SK-N-SH (cell line): ENCODE measurements at regions not wholly inside any gene's neighbourhood (a gene's known extent, or its start where the extent isn't known, plus 50 kb on each side); places are given as distances from the start of the nearest gene placed in this dataset.
A peak's percentile ranks its signal among the peaks of the same experiment; 100 is the strongest.

Experiments used
- CTCF ChIA-PET: fragments of 300-600, 350-600 bp; formaldehyde crosslinking; extraction: SDS; loops from one replicate; lab custom pipeline; 2021; lab: Yijun Ruan, JAX
- POLR2A ChIA-PET: fragments of 350-600 bp; sonication (Branson Sonifier 250); formaldehyde crosslinking; extraction: SDS; loops from one replicate; lab custom pipeline; 2020; ENCODE audit warnings: antibody characterized with exemption, inconsistent platforms; lab: Yijun Ruan, JAX
- DNase-seq: peaks from one replicate; pipeline ENCODE4 v3.0.0; 2012
- H2AFZ ChIP-seq: fragments of 200-600 bp; sonication (generic); 2 replicates; pipeline ENCODE4 v1.8.1; 2016; ENCODE audit warnings: antibody characterized with exemption, mild to moderate bottlenecking, low read depth
- H3F3A ChIP-seq: fragments of 200-600 bp; sonication (generic); replicated peaks from 2 replicates; pipeline ENCODE3; 2016; ENCODE audit warnings: antibody characterized with exemption, mild to moderate bottlenecking; ENCODE audit not compliant: insufficient read depth
- H3K27ac ChIP-seq, 2 experiments: fragments of 200-500 bp in 1 of 2; fragments of 200-600 bp in 1 of 2; sonication (Bioruptor generic) in 1 of 2; sonication (generic), shearing (Covaris generic) in 1 of 2; 2 replicates each; pipeline versions ENCODE4 v1.5.1 to v1.6.1; 2014 to 2016; ENCODE audit warnings: low read depth in 2 of 2, inconsistent platforms in 1 of 2, low read length in 1 of 2, mild to moderate bottlenecking in 1 of 2, mixed read lengths in 1 of 2
- H3K27me3 ChIP-seq: fragments of 200-600 bp; sonication (generic), shearing (Covaris generic); 2 replicates; pipeline ENCODE4 v1.6.1; 2016; ENCODE audit warnings: mixed run types; ENCODE audit not compliant: insufficient read depth
- H3K36me3 ChIP-seq, 2 experiments: fragments of 200-500 bp in 1 of 2; fragments of 200-600 bp in 1 of 2; sonication (Bioruptor generic) in 1 of 2; sonication (generic) in 1 of 2; replicated peaks in 1 of 2; 2 replicates each; pipeline versions ENCODE3 to v1.5.1; 2014 to 2016; ENCODE audit warnings: low read length in 1 of 2, mild to moderate bottlenecking in 1 of 2; ENCODE audit not compliant: insufficient read depth in 2 of 2, control insufficient read depth in 1 of 2
- H3K4me1 ChIP-seq, 2 experiments: fragments of 200-500 bp in 1 of 2; fragments of 200-600 bp in 1 of 2; sonication (Bioruptor generic) in 1 of 2; sonication (generic), shearing (Covaris generic) in 1 of 2; 2 replicates each; pipeline versions ENCODE4 v1.5.1 to v1.6.1; 2014 to 2016; ENCODE audit warnings: low read depth in 1 of 2, low read length in 1 of 2, mixed run types in 1 of 2; ENCODE audit not compliant: insufficient read depth in 2 of 2, control insufficient read depth in 1 of 2
- H3K4me2 ChIP-seq: fragments of 200-600 bp; sonication (generic), shearing (Covaris generic); 2 replicates; pipeline ENCODE4 v1.6.1; 2017; ENCODE audit warnings: mixed run types
- H3K4me3 ChIP-seq, 2 experiments: fragments of 200-500 bp in 1 of 2; fragments of 200-600 bp in 1 of 2; sonication (Bioruptor generic) in 1 of 2; sonication (generic), shearing (Covaris generic) in 1 of 2; 2 replicates each; pipeline versions ENCODE4 v1.5.1 to v1.8.1; 2014 to 2016; ENCODE audit warnings: low read depth in 2 of 2, inconsistent platforms in 1 of 2, low read length in 1 of 2, mild to moderate bottlenecking in 1 of 2, mixed read lengths in 1 of 2, moderate library complexity in 1 of 2
- H3K79me2 ChIP-seq: fragments of 200-600 bp; sonication (generic); 2 replicates; pipeline ENCODE4 v1.8.1; 2017; ENCODE audit warnings: mild to moderate bottlenecking; ENCODE audit not compliant: insufficient read depth
- H3K9ac ChIP-seq: fragments of 200-600 bp; sonication (generic); 2 replicates; pipeline ENCODE4 v1.6.1; 2017; ENCODE audit warnings: mixed run types
- H3K9me2 ChIP-seq: fragments of 200-600 bp; sonication (generic); 2 replicates; pipeline ENCODE4 v1.6.1; 2017; ENCODE audit warnings: mixed run types
- H3K9me3 ChIP-seq: fragments of 200-600 bp; sonication (generic); 2 replicates; pipeline ENCODE4 v1.6.1; 2017; ENCODE audit warnings: mixed run types, mild to moderate bottlenecking, moderate library complexity
- H4K20me1 ChIP-seq: fragments of 200-600 bp; sonication (generic); 2 replicates; pipeline ENCODE4 v1.6.1; 2017; ENCODE audit warnings: mild to moderate bottlenecking, mixed run types; ENCODE audit not compliant: insufficient read depth
- CHD2 ChIP-seq: fragments of 150-350 bp; IDR thresholded peaks from 2 replicates; pipeline ENCODE4 v1.6.1; 2018; ENCODE audit warnings: low read length; ENCODE audit not compliant: partially characterized antibody
- ELF1 ChIP-seq: IDR thresholded peaks from 2 replicates; pipeline ENCODE4 v1.4.0; 2012
- EZH2phosphoT487 ChIP-seq: fragments of 200-600 bp; sonication (generic); IDR thresholded peaks from 2 replicates; pipeline ENCODE4 v1.6.1; 2017; ENCODE audit warnings: low read depth, mixed run types, mild to moderate bottlenecking, antibody characterized with exemption, moderate library complexity, borderline replicate concordance
- IRF3 ChIP-seq: fragments of 150-350 bp; IDR thresholded peaks from 2 replicates; pipeline ENCODE4 v1.6.1; 2016; ENCODE audit warnings: mild to moderate bottlenecking, low read depth, low read length
- MEF2A ChIP-seq: IDR thresholded peaks from 2 replicates; pipeline ENCODE4 v1.4.0; 2012; ENCODE audit warnings: low read depth, borderline replicate concordance
- MXI1 ChIP-seq: IDR thresholded peaks from 2 replicates; pipeline ENCODE4 v1.6.1; 2012; ENCODE audit warnings: mild to moderate bottlenecking, low read depth, low read length, improper control_type of control experiment
- PBX3 ChIP-seq: IDR thresholded peaks from 2 replicates; pipeline ENCODE4; 2012
- REST ChIP-seq: IDR thresholded peaks from 2 replicates; pipeline ENCODE4 v1.6.1; 2012; ENCODE audit warnings: mild to moderate bottlenecking, low read depth, low read length, moderate library complexity
- TCF12 ChIP-seq: IDR thresholded peaks from 2 replicates; pipeline ENCODE4 v1.4.0; 2012
- USF1 ChIP-seq: IDR thresholded peaks from 2 replicates; pipeline ENCODE4 v1.4.0; 2012; ENCODE audit warnings: low read depth, borderline replicate concordance
- ZBTB33 ChIP-seq: IDR thresholded peaks from 2 replicates; pipeline ENCODE4 v1.4.0; 2012; ENCODE audit warnings: low read depth, borderline replicate concordance
- WGBS: methylation state at CpG from one replicate; pipeline ENCODE4 v1.1.6; 2017; ENCODE audit warnings: low lambda C conversion rate; 5-methylcytosine and 5-hydroxymethylcytosine counted together

- no peak for TF ChIP-seq CHD2
- no peak for TF ChIP-seq IRF3
- TF ChIP-seq ELF1: peak; percentile 53; the same call in 1 of the 2 replicates
- TF ChIP-seq EZH2phosphoT487: no peak
- TF ChIP-seq ZBTB33: peak; percentile 87
Observed at GRCh38 chr9:109986521-109986991, 206.6 kb downstream of the PALM2AKAP2 start (continued).

GRCh38 chr9:109989296-109989695, 209.3 kb downstream of the PALM2AKAP2 start:
- 75% methylated on average over 3 of the region's 3 CpGs for WGBS
- CTCF ChIA-PET: no interaction called here
- Histone ChIP-seq H3K9me3 (no peaks in the 10 kb centered on the region), H3K9me2 (no peaks in the 10 kb centered on the region), H3K79me2 (peaks cover 8% of the 10 kb centered on the region), H3K4me3 (no peak overlapping the region), H3K4me1 (peaks cover 0 to 7% of the 10 kb centered on the region in 2 experiments; a peak in 2 of 4 replicates), H3K27ac (peak overlapping the region in 1 of 2 experiments; percentile 97; a peak in 2 of 4 replicates), H3K36me3 (peaks cover 0 to 6% of the 10 kb centered on the region in 2 experiments), H3K4me2 (no peak overlapping the region), H4K20me1 (no peaks in the 10 kb centered on the region), H3K9ac (no peak overlapping the region), H2AFZ (no peak overlapping the region), H3F3A (peaks cover 28% of the 10 kb centered on the region), H3K27me3 (no peaks in the 10 kb centered on the region)
- TF ChIP-seq MEF2A (no peak), TCF12 (peak; percentile 22; the same call in 1 of the 2 replicates), USF1 (no peak), MXI1 (no peak), PBX3 (0 out of 2 replicates have a peak, but pooled peaks have one; percentile 13), REST (no peak)
- POLR2A ChIA-PET: no interaction called here
- DNase-seq: no peak
